PFSK-1 (cell line): ENCODE measurements at regions not wholly inside any gene's neighbourhood (a gene's known extent, or its start where the extent isn't known, plus 50 kb on each side); places are given as distances from the start of the nearest gene placed in this dataset.

ENCODE experiments used
- FOXP2 ChIP-seq: optimal IDR thresholded peaks from 2 replicates; pipeline ENCODE3; 2011; ENCODE audit warnings: borderline replicate concordance, control low read depth, inconsistent platforms; ENCODE audit not compliant: insufficient read depth; ENCODE audit errors: extremely low read length, extremely low read depth
- POLR2AphosphoS5 ChIP-seq: IDR thresholded peaks from 2 replicates; pipeline ENCODE4 v1.6.1; 2012; ENCODE audit warnings: low read depth, mild to moderate bottlenecking, control low read depth, low read length, moderate library complexity
- REST ChIP-seq, 2 experiments: IDR thresholded peaks; 2 replicates each; pipeline versions ENCODE4 v1.6.1 to v1.8.0; 2011 to 2012; ENCODE audit warnings: low read depth in 2 of 2, low read length in 2 of 2, control low read depth in 1 of 2, inconsistent platforms in 1 of 2, mild to moderate bottlenecking in 1 of 2, moderate library complexity in 1 of 2; ENCODE audit not compliant: insufficient read depth in 1 of 2
- TAF1 ChIP-seq: IDR thresholded peaks from 2 replicates; pipeline ENCODE4 v1.6.1; 2012; ENCODE audit warnings: low read length, control low read depth, borderline replicate concordance; ENCODE audit not compliant: insufficient read depth

- TF ChIP-seq POLR2AphosphoS5 (no peak), REST (IDR thresholded peaks at IDR 0.05; ENCODE audit: insufficient read depth in 1 of 2, low read depth in 2 of 2, low read length in 2 of 2) (no peak), FOXP2 (no peak), TAF1 (no peak)
Observed at GRCh38 chr6:137637121-137637520, 142.9 kb upstream of the OLIG3 start.
